Neuronal stem cell (in vitro differentiated cells): ENCODE measurements at regions not wholly inside any gene's neighbourhood (a gene's known extent, or its start where the extent isn't known, plus 50 kb on each side); places are given as distances from the start of the nearest gene placed in this dataset.

Experiments
- DNase-seq: peaks from one replicate; pipeline ENCODE4 v3.0.0-alpha.2; 2013; ENCODE audit warnings: low spot score
- H2AFZ ChIP-seq: one replicate; pipeline ENCODE4 v1.6.1; 2013; ENCODE audit warnings: mild to moderate bottlenecking, low read length, inconsistent platforms
- H2AK5ac ChIP-seq: 2 replicates; pipeline ENCODE4 v1.6.1; 2013; ENCODE audit warnings: low read depth, mild to moderate bottlenecking, inconsistent platforms, low read length, moderate library complexity, mixed read lengths
- H2BK120ac ChIP-seq: 2 replicates; pipeline ENCODE4 v1.6.1; 2013; ENCODE audit warnings: low read depth, mild to moderate bottlenecking, inconsistent platforms, low read length, moderate library complexity, mixed read lengths
- H2BK12ac ChIP-seq: one replicate; pipeline ENCODE4 v1.6.1; 2013; ENCODE audit warnings: low read length, inconsistent platforms
- H2BK15ac ChIP-seq: 2 replicates; pipeline ENCODE4 v1.6.1; 2013; ENCODE audit warnings: mild to moderate bottlenecking, low read length, inconsistent platforms, mixed read lengths
- H2BK5ac ChIP-seq: one replicate; pipeline ENCODE4 v1.6.1; 2013; ENCODE audit warnings: inconsistent platforms, mild to moderate bottlenecking, low read length, moderate library complexity
- H3K14ac ChIP-seq: one replicate; pipeline ENCODE4 v1.6.1; 2013; ENCODE audit warnings: low read length, inconsistent platforms
- H3K18ac ChIP-seq: 2 replicates; pipeline ENCODE4 v1.6.1; 2013; ENCODE audit warnings: low read length, inconsistent platforms
- H3K23ac ChIP-seq: 2 replicates; pipeline ENCODE4 v1.6.1; 2013; ENCODE audit warnings: low read depth, mild to moderate bottlenecking, mixed read lengths, low read length, inconsistent platforms; ENCODE audit not compliant: poor library complexity
- H3K27ac ChIP-seq: replicated peaks from 3 replicates; pipeline ENCODE4 v1.5.1; 2013; ENCODE audit warnings: low read length, inconsistent platforms
- H3K27me3 ChIP-seq, 3 experiments: 2 replicates each; pipeline ENCODE4 v1.6.1; 2013; ENCODE audit warnings: low read length in 3 of 3, mild to moderate bottlenecking in 2 of 3, inconsistent platforms in 1 of 3, low read depth in 1 of 3, mixed read lengths in 1 of 3, moderate library complexity in 1 of 3; ENCODE audit not compliant: control insufficient read depth in 3 of 3, insufficient read depth in 3 of 3
- H3K36me3 ChIP-seq, 2 donors: replicated peaks in 1 of 2; 2 replicates each; pipeline ENCODE4 v1.6.1; 2013; ENCODE audit warnings: low read length in 2 of 2; ENCODE audit not compliant: control insufficient read depth in 2 of 2, insufficient read depth in 2 of 2
- H3K4ac ChIP-seq: 2 replicates; pipeline ENCODE4 v1.6.1; 2013; ENCODE audit warnings: inconsistent platforms, mild to moderate bottlenecking, low read length, moderate library complexity
- H3K4me1 ChIP-seq, 2 donors: 1 replicate in 1 of 2; 2 replicates in 1 of 2; pipeline ENCODE4 v1.6.1; 2013; ENCODE audit warnings: low read length in 2 of 2, low read depth in 1 of 2; ENCODE audit not compliant: control insufficient read depth in 2 of 2, insufficient read depth in 1 of 2
- H3K4me2 ChIP-seq: one replicate; pipeline ENCODE4 v1.6.1; 2013; ENCODE audit warnings: mild to moderate bottlenecking, low read length, inconsistent platforms; ENCODE audit not compliant: insufficient read depth, poor library complexity, severe bottlenecking
- H3K4me3 ChIP-seq, 2 donors: 2 replicates each; pipeline ENCODE4 v1.5.1; 2013; ENCODE audit warnings: low read length in 2 of 2, mild to moderate bottlenecking in 2 of 2, inconsistent platforms in 1 of 2, moderate library complexity in 1 of 2
- H3K79me1 ChIP-seq: one replicate; pipeline ENCODE4 v1.6.1; 2013; ENCODE audit warnings: low read depth, mild to moderate bottlenecking, inconsistent platforms, low read length, moderate library complexity
- H3K9ac ChIP-seq: one replicate; pipeline ENCODE4 v1.6.1; 2013; ENCODE audit warnings: mild to moderate bottlenecking, low read depth, low read length, inconsistent platforms; ENCODE audit not compliant: poor library complexity
- H3K9me3 ChIP-seq, 2 donors: replicated peaks in 1 of 2; 2 replicates each; pipeline versions ENCODE3 to v1.6.1; 2013; ENCODE audit warnings: low read length in 2 of 2, mild to moderate bottlenecking in 2 of 2, inconsistent platforms in 1 of 2, low read depth in 1 of 2, mixed read lengths in 1 of 2, moderate library complexity in 1 of 2; ENCODE audit not compliant: control insufficient read depth in 2 of 2, insufficient read depth in 1 of 2
- H4K8ac ChIP-seq: one replicate; pipeline ENCODE4 v1.6.1; 2013; ENCODE audit warnings: low read depth, mild to moderate bottlenecking, inconsistent platforms, low read length, moderate library complexity
- H4K91ac ChIP-seq: one replicate; pipeline ENCODE4 v1.6.1; 2013; ENCODE audit warnings: low read length, low read depth, mild to moderate bottlenecking, inconsistent platforms; ENCODE audit not compliant: poor library complexity
- WGBS, 2 donors: extraction: QIAGEN DNeasy Blood & Tissue Kit; methylation state at CpG; one replicate each; pipeline ENCODE4 v1.1.7; 2013; ENCODE audit warnings: missing lambda C conversion rate in 2 of 2, mixed read lengths in 1 of 2; ENCODE audit not compliant: insufficient read length in 2 of 2, insufficient replicate concordance in 1 of 2; ENCODE audit errors: extremely low coverage in 2 of 2; 5-methylcytosine and 5-hydroxymethylcytosine counted together

GRCh38 chr9:105858006-105858690 lies 163.8 kb downstream of the TMEM38B start:
- H4K91ac ChIP-seq, result no peak overlapping the region
- no peak overlapping the region for H2AFZ ChIP-seq
- no peak overlapping the region for H2BK15ac ChIP-seq
- no peak overlapping the region for H3K4me2 ChIP-seq
- no peak overlapping the region for H3K4ac ChIP-seq
- H3K14ac ChIP-seq, result no peak overlapping the region
- no peak overlapping the region for H3K18ac ChIP-seq
- WGBS, 2 donors, result no CpG with 5 or more reads among the region's 1 CpG
- no peaks in the 10 kb centered on the region for H3K9me3 ChIP-seq
- H3K4me1 ChIP-seq, result no peaks in the 10 kb centered on the region
- H3K4me3 ChIP-seq, result no peak overlapping the region
- no peak overlapping the region for H3K9ac ChIP-seq
- H3K36me3 ChIP-seq, result no peaks in the 10 kb centered on the region
- no peak for DNase-seq
- no peak overlapping the region for H3K23ac ChIP-seq
- H4K8ac ChIP-seq, result no peak overlapping the region
- no peak overlapping the region for H2BK120ac ChIP-seq
- H2BK5ac ChIP-seq, result no peak overlapping the region
- no peak overlapping the region for H2AK5ac ChIP-seq
- no peak overlapping the region for H3K27ac ChIP-seq
- no peak overlapping the region for H2BK12ac ChIP-seq
- H3K79me1 ChIP-seq, result no peaks in the 10 kb centered on the region
- no peaks in the 10 kb centered on the region for H3K27me3 ChIP-seq

DNA sequence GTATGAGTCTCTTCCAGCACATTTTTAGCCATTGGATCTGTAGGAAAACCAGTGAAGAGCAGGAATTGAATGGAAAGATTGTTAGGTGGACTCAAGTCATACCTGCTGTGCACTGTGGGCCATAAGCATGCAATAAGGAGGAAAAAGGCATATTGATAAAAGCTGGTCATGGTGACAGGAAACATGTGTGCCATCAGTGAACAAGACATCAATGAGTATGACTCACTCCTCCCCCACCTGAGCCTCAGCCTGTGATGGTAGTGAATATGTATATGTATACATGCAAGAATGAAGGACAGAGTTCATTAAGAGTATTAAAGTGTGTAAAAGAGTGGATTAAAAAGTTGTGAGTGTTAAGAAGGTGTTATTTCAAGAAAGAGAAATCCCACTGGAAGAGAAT lies 164.5 kb downstream of the TMEM38B start:
- no peak overlapping the region for H3K18ac ChIP-seq
- no peak overlapping the region for H3K9ac ChIP-seq
- no peak overlapping the region for H3K4me2 ChIP-seq
- no peak overlapping the region for H2BK15ac ChIP-seq
- H3K27ac ChIP-seq, result no peak overlapping the region
- no peak overlapping the region for H4K8ac ChIP-seq
- no peak overlapping the region for H2AFZ ChIP-seq
- DNase-seq, result no peak
- peaks cover 0 to 2% of the 10 kb centered on the region in 2 donors for H3K9me3 ChIP-seq
- no peak overlapping the region for H3K23ac ChIP-seq
- H3K4ac ChIP-seq, result no peak overlapping the region
- no peak overlapping the region for H2BK5ac ChIP-seq
- H3K4me1 ChIP-seq, result no peaks in the 10 kb centered on the region
- no peaks in the 10 kb centered on the region for H3K79me1 ChIP-seq
- no peak overlapping the region for H2BK120ac ChIP-seq
- H3K4me3 ChIP-seq, result no peak overlapping the region
- no peak overlapping the region for H3K14ac ChIP-seq
- no peak overlapping the region for H4K91ac ChIP-seq
- no peak overlapping the region for H2AK5ac ChIP-seq
- H3K36me3 ChIP-seq, result no peaks in the 10 kb centered on the region
- H2BK12ac ChIP-seq, result no peak overlapping the region
- H3K27me3 ChIP-seq, result no peaks in the 10 kb centered on the region

DNA sequence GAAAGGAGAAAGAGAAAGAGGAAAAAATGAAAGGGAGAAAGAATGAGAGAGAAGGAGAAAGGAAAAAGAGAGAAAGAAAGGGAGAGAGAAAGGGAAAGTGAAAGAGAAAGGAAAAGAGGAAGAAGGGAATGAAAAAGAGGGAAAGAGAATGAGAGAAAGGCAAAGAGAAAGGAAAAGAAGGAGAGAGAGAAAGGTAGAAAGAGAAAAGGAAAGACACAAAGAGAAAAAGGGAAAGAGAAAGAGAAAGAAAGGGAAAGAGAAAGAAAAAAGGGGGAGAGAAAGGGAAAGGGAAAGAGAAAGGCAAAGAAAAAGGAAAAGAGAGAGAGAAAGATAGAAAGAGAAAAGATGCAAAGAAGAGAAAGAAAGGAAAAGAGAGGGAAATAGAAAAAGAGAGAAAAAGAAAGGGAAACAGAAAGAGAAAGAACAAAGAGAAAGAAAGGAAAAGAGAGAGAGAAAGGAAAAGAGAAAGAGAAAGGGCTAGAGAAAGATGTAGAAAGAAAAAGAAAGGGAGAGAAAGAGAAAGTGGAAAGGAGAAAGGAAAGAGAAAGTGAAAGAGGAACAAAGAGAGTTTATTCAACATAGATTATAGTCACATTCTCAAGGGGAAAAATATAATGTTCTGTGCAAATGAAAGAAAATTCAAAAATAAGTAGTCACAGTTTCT lies 165.2 kb downstream of the TMEM38B start:
- Histone ChIP-seq H4K8ac (no peak overlapping the region), H3K9ac (no peak overlapping the region), H3K27ac (no peak overlapping the region), H3K9me3 (peaks cover 0 to 3% of the 10 kb centered on the region in 2 donors), H3K4ac (no peak overlapping the region), H3K23ac (no peak overlapping the region), H2BK5ac (no peak overlapping the region), H3K4me1 (no peaks in the 10 kb centered on the region), H2AFZ (no peak overlapping the region), H3K14ac (no peak overlapping the region), H2BK120ac (no peak overlapping the region), H3K36me3 (no peaks in the 10 kb centered on the region), H3K27me3 (no peaks in the 10 kb centered on the region), H2AK5ac (no peak overlapping the region), H2BK12ac (no peak overlapping the region), H4K91ac (no peak overlapping the region), H3K79me1 (no peaks in the 10 kb centered on the region), H3K18ac (no peak overlapping the region), H2BK15ac (no peak overlapping the region), H3K4me3 (no peak overlapping the region), H3K4me2 (no peak overlapping the region)
- DNase-seq, result no peak

DNA sequence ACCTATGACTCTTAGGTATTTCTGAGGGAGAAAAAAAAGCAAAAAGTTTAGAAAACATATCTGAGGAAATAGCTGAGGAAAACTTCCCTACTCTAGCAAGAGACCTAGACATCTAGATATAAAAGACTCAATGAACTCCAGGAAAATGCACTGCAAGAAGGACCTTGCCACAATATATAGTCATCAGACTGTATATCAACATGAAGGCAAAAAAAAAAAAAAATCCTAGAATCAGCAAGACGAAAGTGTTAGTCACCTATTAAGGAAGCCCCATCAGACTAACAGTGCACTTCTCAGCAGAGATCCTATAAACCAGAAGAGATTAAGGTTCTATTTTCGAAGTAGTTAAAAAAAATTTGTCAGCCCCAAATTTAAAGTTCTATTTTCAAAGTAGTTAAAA lies 166.2 kb downstream of the TMEM38B start:
- no CpG with 5 or more reads among the region's 2 CpGs for WGBS, 2 donors
- H3K79me1 ChIP-seq, result no peaks in the 10 kb centered on the region
- H3K9me3 ChIP-seq, result peaks cover 0 to 3% of the 10 kb centered on the region in 2 donors
- H2BK5ac ChIP-seq, result no peak overlapping the region
- H2BK15ac ChIP-seq, result no peak overlapping the region
- no peak overlapping the region for H3K9ac ChIP-seq
- no peak overlapping the region for H4K91ac ChIP-seq
- no peaks in the 10 kb centered on the region for H3K36me3 ChIP-seq
- no peak overlapping the region for H3K18ac ChIP-seq
- no peak overlapping the region for H3K4me2 ChIP-seq
- no peak overlapping the region for H3K23ac ChIP-seq
- no peak overlapping the region for H3K14ac ChIP-seq
- H2AK5ac ChIP-seq, result no peak overlapping the region
- no peak overlapping the region for H3K4me3 ChIP-seq
- no peaks in the 10 kb centered on the region for H3K27me3 ChIP-seq
- no peak overlapping the region for H4K8ac ChIP-seq
- no peak overlapping the region for H3K27ac ChIP-seq
- H3K4ac ChIP-seq, result no peak overlapping the region
- no peak overlapping the region for H2BK12ac ChIP-seq
- no peaks in the 10 kb centered on the region for H3K4me1 ChIP-seq
- no peak overlapping the region for H2AFZ ChIP-seq
- H2BK120ac ChIP-seq, result no peak overlapping the region
- DNase-seq, result no peak
